HepG2 (cell line): ENCODE measurements at regions not wholly inside any gene's neighbourhood (a gene's known extent, or its start where the extent isn't known, plus 50 kb on each side); places are given as distances from the start of the nearest gene placed in this dataset.

Experiments
- ATAC-seq: fragments of 200-7000 bp; cut with Tn5 transposase; 3 replicates; pipeline ENCODE4 v1.9.1; 2020; ENCODE audit warnings: mild to moderate bottlenecking, moderate library complexity
- BruUV-seq: library from RNA; stranded (reverse); fragments of 400-500 nt; replicated peaks from 2 replicates; lab custom pipeline; 2021; lab: Mats Ljungman, UMichigan
- CTCF ChIA-PET: fragments of 300-600 bp; formaldehyde crosslinking; extraction: SDS; loops from one replicate; lab custom pipeline; 2021; ENCODE audit warnings: low total read pairs, inconsistent platforms, low intra/inter-chr PET ratio; lab: Yijun Ruan, JAX
- POLR2A ChIA-PET: fragments of 350-600 bp; sonication (Branson Sonifier 250); formaldehyde crosslinking; loops from one replicate; lab custom pipeline; 2020; ENCODE audit warnings: antibody characterized with exemption, inconsistent platforms; lab: Yijun Ruan, JAX
- DNase-seq: peaks from one replicate; pipeline ENCODE4 v3.0.0-alpha.2; 2015; ENCODE audit warnings: low spot score
- FAIRE-seq: peaks from 3 replicates; lab custom pipeline; 2011; peaks lifted over from hg19 to GRCh38; lab: Jason Lieb, UNC
- H2AFZ ChIP-seq: one replicate; pipeline ENCODE4 v1.6.1; 2011; ENCODE audit warnings: low read length, inconsistent platforms
- H3K27ac ChIP-seq: fragments of 300-600 bp; 3 replicates; pipeline ENCODE4 v1.8.0; 2011; ENCODE audit warnings: mixed run types, mild to moderate bottlenecking, mixed read lengths, low read length, inconsistent platforms; ENCODE audit not compliant: insufficient read depth; ENCODE audit errors: extremely low read length
- H3K27me3 ChIP-seq, 2 experiments: fragments of 200-600 bp in 1 of 2; 2 replicates in 1 of 2; 3 replicates in 1 of 2; pipeline versions ENCODE4 v1.6.0 to v1.8.0; 2011; ENCODE audit warnings: low read length in 2 of 2, mild to moderate bottlenecking in 2 of 2, moderate library complexity in 2 of 2, inconsistent platforms in 1 of 2; ENCODE audit not compliant: insufficient read depth in 2 of 2, control insufficient read depth in 1 of 2
- H3K36me3 ChIP-seq, 2 experiments: fragments of 200-600 bp in 1 of 2; replicated peaks in 1 of 2; 2 replicates in 1 of 2; 3 replicates in 1 of 2; pipeline versions ENCODE4 v1.5.1 to v1.8.0; 2011; ENCODE audit warnings: low read length in 2 of 2, inconsistent platforms in 1 of 2; ENCODE audit not compliant: insufficient read depth in 2 of 2, control insufficient read depth in 1 of 2
- H3K4me1 ChIP-seq: 2 replicates; pipeline ENCODE4 v1.5.1; 2012; ENCODE audit warnings: low read length, inconsistent platforms; ENCODE audit not compliant: insufficient read depth
- H3K4me2 ChIP-seq: 2 replicates; pipeline ENCODE4 v1.6.0; 2011; ENCODE audit warnings: low read depth, low read length, inconsistent platforms
- H3K4me3 ChIP-seq, 3 experiments: fragments of 200-600 bp in 1 of 3; sonication (generic), shearing (Covaris generic) in 1 of 3; replicated peaks in 1 of 3; 2 replicates each; pipeline ENCODE4 v1.5.1; 2011 to 2016; ENCODE audit warnings: low read length in 3 of 3, inconsistent platforms in 2 of 3, low read depth in 2 of 3, mild to moderate bottlenecking in 2 of 3, control low read depth in 1 of 3, mixed read lengths in 1 of 3; ENCODE audit not compliant: insufficient read depth in 1 of 3
- H3K79me2 ChIP-seq: one replicate; pipeline ENCODE4 v1.6.1; 2011; ENCODE audit warnings: low read length, inconsistent platforms; ENCODE audit not compliant: insufficient read depth
- H3K9ac ChIP-seq: 2 replicates; pipeline ENCODE4 v1.6.0; 2011; ENCODE audit warnings: mild to moderate bottlenecking, low read depth, low read length, inconsistent platforms; ENCODE audit not compliant: insufficient read depth
- H3K9me3 ChIP-seq: 2 replicates; pipeline ENCODE4 v1.5.1; 2012; ENCODE audit warnings: mild to moderate bottlenecking, low read length
- H4K20me1 ChIP-seq: 2 replicates; pipeline ENCODE4 v1.6.0; 2011; ENCODE audit warnings: inconsistent platforms, mild to moderate bottlenecking, low read length, moderate library complexity; ENCODE audit not compliant: insufficient read depth
- ATF7-NPFF ChIP-seq: sonication (generic); formaldehyde crosslinking; IDR thresholded peaks from 2 replicates; pipeline ENCODE4 v1.8.1; 2023; ENCODE audit warnings: mild to moderate bottlenecking, low read depth, missing genetic modification reagents, moderate library complexity
- KAT7 ChIP-seq: IDR thresholded peaks from 2 replicates; pipeline ENCODE4 v1.6.1; 2018; ENCODE audit warnings: borderline replicate concordance, missing compliant biosample characterization
- MEIS1 ChIP-seq: sonication (generic); formaldehyde crosslinking; IDR thresholded peaks from 2 replicates; pipeline ENCODE4 v1.9.0; 2021; ENCODE audit warnings: mild to moderate bottlenecking, missing genetic modification reagents, moderate library complexity, borderline replicate concordance
- SOX5 ChIP-seq: IDR thresholded peaks from 2 replicates; pipeline ENCODE4 v1.6.1; 2016; ENCODE audit warnings: borderline replicate concordance
- SOX6 ChIP-seq, 2 experiments: fragments of 450-650 bp in 1 of 2; sonication (generic) in 1 of 2; formaldehyde crosslinking in 1 of 2; IDR thresholded peaks; 2 replicates each; pipeline versions ENCODE4 v1.4.0 to v1.6.1; 2017 to 2020; ENCODE audit warnings: antibody characterized with exemption in 1 of 2, mild to moderate bottlenecking in 1 of 2, missing genetic modification reagents in 1 of 2
- ZNF326 ChIP-seq: sonication (generic); formaldehyde crosslinking; IDR thresholded peaks from 2 replicates; pipeline ENCODE4 v1.4.0; 2020; ENCODE audit warnings: missing genetic modification reagents, borderline replicate concordance
- ZNF496 ChIP-seq: sonication (generic); formaldehyde crosslinking; IDR thresholded peaks from 2 replicates; pipeline ENCODE4 v1.8.1; 2023; ENCODE audit warnings: mild to moderate bottlenecking, moderate library complexity, missing genetic modification reagents; ENCODE audit not compliant: insufficient replicate concordance
- ZNF644 ChIP-seq: IDR thresholded peaks from 2 replicates; pipeline ENCODE4 v1.6.1; 2016; ENCODE audit warnings: low read depth
- WGBS: methylation state at CpG from one replicate; pipeline ENCODE4 v1.1.6; 2017; ENCODE audit warnings: low lambda C conversion rate; 5-methylcytosine and 5-hydroxymethylcytosine counted together
- in situ Hi-C: cut with HindIII; loops from 2 replicates; pipeline ENCODE4 v1.10.0; 2017; ENCODE audit warnings: low pct_unique_long_range_greater_than_20kb; ENCODE audit not compliant: extremely low pct_ligation_motif_present
- intact Hi-C: fragments of 100-400 bp; cut with micrococcal nuclease; formaldehyde crosslinking; loops from one replicate; pipeline ENCODE4 v1.10.0; 2022; ENCODE audit not compliant: unreplicated experiment
- TF ChIP-seq, protein P1 (sequence below): sonication (generic); formaldehyde crosslinking; IDR thresholded peaks from 2 replicates; pipeline ENCODE4 v1.4.0; 2020; ENCODE audit warnings: missing genetic modification reagents, mild to moderate bottlenecking, borderline replicate concordance
- TF ChIP-seq, protein P2 (sequence below): sonication (generic); formaldehyde crosslinking; IDR thresholded peaks from 2 replicates; pipeline ENCODE4 v1.8.1; 2022; ENCODE audit warnings: low read depth, mild to moderate bottlenecking, missing genetic modification reagents
- TF ChIP-seq, protein P3 (sequence below): IDR thresholded peaks from 2 replicates; pipeline ENCODE4 v1.6.1; 2016; ENCODE audit warnings: mild to moderate bottlenecking
- TF ChIP-seq, protein P4 (sequence below): sonication (generic); formaldehyde crosslinking; IDR thresholded peaks from 2 replicates; pipeline ENCODE4 v1.5.1; 2020; ENCODE audit warnings: missing genetic modification reagents, mild to moderate bottlenecking, borderline replicate concordance
- TF ChIP-seq, protein P5 (sequence below): sonication (generic); formaldehyde crosslinking; IDR thresholded peaks from 2 replicates; pipeline ENCODE4 v1.4.0; 2020; ENCODE audit warnings: missing genetic modification reagents

DNA sequence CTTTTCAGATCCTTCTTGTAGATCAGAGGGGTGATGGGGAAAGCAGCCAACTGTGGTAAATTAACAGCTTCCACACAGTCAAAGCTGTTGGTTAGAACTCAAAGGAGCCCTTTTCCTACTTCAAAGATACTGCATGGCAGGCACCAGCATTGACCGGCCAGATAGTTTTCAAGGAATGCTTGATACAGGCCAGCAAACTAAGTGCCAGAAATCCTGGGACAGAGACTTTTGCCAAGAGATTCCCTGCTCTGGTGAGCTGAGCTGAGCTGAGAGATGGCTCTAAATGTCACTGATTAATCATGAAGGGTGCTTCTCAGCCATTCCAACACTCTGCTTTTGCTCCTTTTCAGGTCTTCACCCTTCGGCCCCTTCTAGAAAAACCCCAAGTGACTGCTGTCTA lies 131.6 kb upstream of the MED14 start (continued):
- TF ChIP-seq, protein P1, sequence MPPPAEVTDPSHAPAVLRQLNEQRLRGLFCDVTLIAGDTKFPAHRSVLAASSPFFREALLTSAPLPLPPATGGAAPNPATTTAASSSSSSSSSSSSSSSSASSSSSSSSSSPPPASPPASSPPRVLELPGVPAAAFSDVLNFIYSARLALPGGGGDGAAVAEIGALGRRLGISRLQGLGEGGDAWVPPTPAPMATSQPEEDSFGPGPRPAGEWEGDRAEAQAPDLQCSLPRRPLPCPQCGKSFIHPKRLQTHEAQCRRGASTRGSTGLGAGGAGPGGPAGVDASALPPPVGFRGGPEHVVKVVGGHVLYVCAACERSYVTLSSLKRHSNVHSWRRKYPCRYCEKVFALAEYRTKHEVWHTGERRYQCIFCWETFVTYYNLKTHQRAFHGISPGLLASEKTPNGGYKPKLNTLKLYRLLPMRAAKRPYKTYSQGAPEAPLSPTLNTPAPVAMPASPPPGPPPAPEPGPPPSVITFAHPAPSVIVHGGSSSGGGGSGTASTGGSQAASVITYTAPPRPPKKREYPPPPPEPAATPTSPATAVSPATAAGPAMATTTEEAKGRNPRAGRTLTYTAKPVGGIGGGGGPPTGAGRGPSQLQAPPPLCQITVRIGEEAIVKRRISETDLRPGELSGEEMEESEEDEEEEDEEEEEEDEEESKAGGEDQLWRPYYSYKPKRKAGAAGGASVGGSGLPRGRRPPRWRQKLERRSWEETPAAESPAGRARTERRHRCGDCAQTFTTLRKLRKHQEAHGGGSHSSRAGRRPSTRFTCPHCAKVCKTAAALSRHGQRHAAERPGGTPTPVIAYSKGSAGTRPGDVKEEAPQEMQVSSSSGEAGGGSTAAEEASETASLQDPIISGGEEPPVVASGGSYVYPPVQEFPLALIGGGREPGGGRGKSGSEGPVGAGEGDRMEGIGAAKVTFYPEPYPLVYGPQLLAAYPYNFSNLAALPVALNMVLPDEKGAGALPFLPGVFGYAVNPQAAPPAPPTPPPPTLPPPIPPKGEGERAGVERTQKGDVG (CRISPR knock-in tag), result no peak
- no peak for TF ChIP-seq KAT7 (CRISPR knock-in tag)
- TF ChIP-seq, all 625 proteins: peak for 0

DNA sequence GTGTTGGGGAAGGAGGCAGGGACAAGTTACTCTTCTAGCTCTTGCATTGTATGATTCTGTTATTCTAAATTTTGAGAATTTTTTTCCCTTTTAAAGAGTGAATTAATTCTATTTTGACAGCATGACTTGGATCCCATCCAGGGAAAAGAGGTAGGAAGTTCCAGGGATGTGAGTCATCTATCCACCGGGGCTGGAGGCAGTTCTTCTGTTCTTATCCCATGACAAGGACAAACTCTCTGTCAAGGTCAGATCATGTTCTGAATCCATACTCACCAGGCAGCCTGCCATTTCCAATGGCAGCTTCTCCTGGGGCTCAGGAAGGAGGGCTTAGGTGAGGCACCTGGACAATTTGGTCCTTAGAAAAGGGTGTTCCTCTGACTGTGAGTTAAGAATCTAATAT lies 132.0 kb upstream of the MED14 start:
- ChIA-PET POLR2A (interaction anchor here (1.3 kb wide), 1 partner anchor 130 kb away, joined by 3 read pairs; no protein-coding TSS in a partner anchor), CTCF (no interaction called here)
- 0 out of 2 replicates have a peak overlapping the region, but pooled peaks have one; percentile 23 for H3K4me2 ChIP-seq
- no peaks in the 10 kb centered on the region for H4K20me1 ChIP-seq
- H3K4me3 ChIP-seq, result no peak overlapping the region
- H2AFZ ChIP-seq, result no peak overlapping the region
- 0% methylated on average over 1 of the region's 1 CpG for WGBS
- no peak for FAIRE-seq
- peaks cover 25% of the 10 kb centered on the region for H3K4me1 ChIP-seq
- H3K27ac ChIP-seq, result no peak overlapping the region
- H3K9me3 ChIP-seq, result no peaks in the 10 kb centered on the region
- BruUV-seq, result no TSS peak
- no peaks in the 10 kb centered on the region for H3K36me3 ChIP-seq
- DNase-seq, result peak; percentile 57
- H3K9ac ChIP-seq, result no peak overlapping the region
- H3K27me3 ChIP-seq, result no peaks in the 10 kb centered on the region
- in situ Hi-C loops, result no loop called here
- intact Hi-C loops, result no loop called here
- no peaks in the 10 kb centered on the region for H3K79me2 ChIP-seq
- ATAC-seq, result peak; percentile 50; the same call in 2 of the 3 replicates
- TF ChIP-seq ZNF326 (CRISPR knock-in tag) (no peak), ATF7-NPFF (no peak), SOX6 (IDR thresholded peaks at IDR 0.05) (no peak), SOX6 (CRISPR knock-in tag; IDR thresholded peaks at IDR 0.05) (no peak), SOX5 (no peak), ZNF496 (no peak), MEIS1 (CRISPR knock-in tag) (no peak), ZNF644 (CRISPR knock-in tag) (peak; percentile 58; the same call in 1 of the 2 replicates)
- TF ChIP-seq, protein P2, sequence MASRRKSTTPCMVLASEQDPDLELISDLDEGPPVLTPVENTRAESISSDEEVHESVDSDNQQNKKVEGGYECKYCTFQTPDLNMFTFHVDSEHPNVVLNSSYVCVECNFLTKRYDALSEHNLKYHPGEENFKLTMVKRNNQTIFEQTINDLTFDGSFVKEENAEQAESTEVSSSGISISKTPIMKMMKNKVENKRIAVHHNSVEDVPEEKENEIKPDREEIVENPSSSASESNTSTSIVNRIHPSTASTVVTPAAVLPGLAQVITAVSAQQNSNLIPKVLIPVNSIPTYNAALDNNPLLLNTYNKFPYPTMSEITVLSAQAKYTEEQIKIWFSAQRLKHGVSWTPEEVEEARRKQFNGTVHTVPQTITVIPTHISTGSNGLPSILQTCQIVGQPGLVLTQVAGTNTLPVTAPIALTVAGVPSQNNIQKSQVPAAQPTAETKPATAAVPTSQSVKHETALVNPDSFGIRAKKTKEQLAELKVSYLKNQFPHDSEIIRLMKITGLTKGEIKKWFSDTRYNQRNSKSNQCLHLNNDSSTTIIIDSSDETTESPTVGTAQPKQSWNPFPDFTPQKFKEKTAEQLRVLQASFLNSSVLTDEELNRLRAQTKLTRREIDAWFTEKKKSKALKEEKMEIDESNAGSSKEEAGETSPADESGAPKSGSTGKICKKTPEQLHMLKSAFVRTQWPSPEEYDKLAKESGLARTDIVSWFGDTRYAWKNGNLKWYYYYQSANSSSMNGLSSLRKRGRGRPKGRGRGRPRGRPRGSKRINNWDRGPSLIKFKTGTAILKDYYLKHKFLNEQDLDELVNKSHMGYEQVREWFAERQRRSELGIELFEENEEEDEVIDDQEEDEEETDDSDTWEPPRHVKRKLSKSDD (CRISPR knock-in tag), result no peak
- TF ChIP-seq, protein P3, sequence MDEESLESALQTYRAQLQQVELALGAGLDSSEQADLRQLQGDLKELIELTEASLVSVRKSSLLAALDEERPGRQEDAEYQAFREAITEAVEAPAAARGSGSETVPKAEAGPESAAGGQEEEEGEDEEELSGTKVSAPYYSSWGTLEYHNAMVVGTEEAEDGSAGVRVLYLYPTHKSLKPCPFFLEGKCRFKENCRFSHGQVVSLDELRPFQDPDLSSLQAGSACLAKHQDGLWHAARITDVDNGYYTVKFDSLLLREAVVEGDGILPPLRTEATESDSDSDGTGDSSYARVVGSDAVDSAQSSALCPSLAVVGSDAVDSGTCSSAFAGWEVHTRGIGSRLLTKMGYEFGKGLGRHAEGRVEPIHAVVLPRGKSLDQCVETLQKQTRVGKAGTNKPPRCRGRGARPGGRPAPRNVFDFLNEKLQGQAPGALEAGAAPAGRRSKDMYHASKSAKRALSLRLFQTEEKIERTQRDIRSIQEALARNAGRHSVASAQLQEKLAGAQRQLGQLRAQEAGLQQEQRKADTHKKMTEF, result no peak
- TF ChIP-seq, protein P4, sequence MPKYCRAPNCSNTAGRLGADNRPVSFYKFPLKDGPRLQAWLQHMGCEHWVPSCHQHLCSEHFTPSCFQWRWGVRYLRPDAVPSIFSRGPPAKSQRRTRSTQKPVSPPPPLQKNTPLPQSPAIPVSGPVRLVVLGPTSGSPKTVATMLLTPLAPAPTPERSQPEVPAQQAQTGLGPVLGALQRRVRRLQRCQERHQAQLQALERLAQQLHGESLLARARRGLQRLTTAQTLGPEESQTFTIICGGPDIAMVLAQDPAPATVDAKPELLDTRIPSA (CRISPR knock-in tag), result no peak
- TF ChIP-seq, protein P5, sequence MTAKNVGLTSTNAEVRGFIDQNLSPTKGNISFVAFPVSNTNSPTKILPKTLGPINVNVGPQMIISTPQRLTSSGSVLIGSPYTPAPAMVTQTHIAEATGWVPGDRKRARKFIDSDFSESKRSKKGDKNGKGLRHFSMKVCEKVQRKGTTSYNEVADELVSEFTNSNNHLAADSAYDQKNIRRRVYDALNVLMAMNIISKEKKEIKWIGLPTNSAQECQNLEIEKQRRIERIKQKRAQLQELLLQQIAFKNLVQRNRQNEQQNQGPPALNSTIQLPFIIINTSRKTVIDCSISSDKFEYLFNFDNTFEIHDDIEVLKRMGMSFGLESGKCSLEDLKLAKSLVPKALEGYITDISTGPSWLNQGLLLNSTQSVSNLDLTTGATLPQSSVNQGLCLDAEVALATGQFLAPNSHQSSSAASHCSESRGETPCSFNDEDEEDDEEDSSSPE (CRISPR knock-in tag), result no peak
